22Rv1 (cell line): ENCODE measurements at regions not wholly inside any gene's neighbourhood (a gene's known extent, or its start where the extent isn't known, plus 50 kb on each side); places are given as distances from the start of the nearest gene placed in this dataset.

Experiments used
- H3K27ac ChIP-seq: fragments of 450-650 bp; 2 replicates; pipeline ENCODE4 v1.5.1; 2017
- CTCF ChIP-seq: fragments of 450-650 bp; IDR thresholded peaks from 2 replicates; pipeline ENCODE4 v1.5.1; 2017; ENCODE audit warnings: mild to moderate bottlenecking
- ZFX ChIP-seq: fragments of 450-650 bp; IDR thresholded peaks from 2 replicates; pipeline ENCODE4 v1.6.1; 2017; ENCODE audit warnings: antibody characterized with exemption, borderline replicate concordance

GRCh38 chrX:69314436-69315348 is 149.4 kb upstream of the PJA1 start:
- no peak overlapping the region for H3K27ac ChIP-seq
- TF ChIP-seq CTCF (no peak), ZFX (no peak)

- no peak overlapping the region for H3K27ac ChIP-seq
- no peak for TF ChIP-seq ZFX
- no peak for TF ChIP-seq CTCF
Measured at GRCh38 chrX:69313617-69314290, 148.5 kb upstream of the PJA1 start.

- TF ChIP-seq CTCF (no peak), ZFX (no peak)
- H3K27ac ChIP-seq = no peak overlapping the region
Measured at GRCh38 chrX:69311936-69312670, 146.8 kb upstream of the PJA1 start.

GRCh38 chrX:69309074-69309792 is 144.0 kb upstream of the PJA1 start:
- H3K27ac ChIP-seq = no peak overlapping the region
- no peak for TF ChIP-seq ZFX
- TF ChIP-seq CTCF = no peak

- no peak for TF ChIP-seq CTCF
- no peak for TF ChIP-seq ZFX
- H3K27ac ChIP-seq = no peak overlapping the region
Measured at GRCh38 chrX:69307756-69308155, 142.5 kb upstream of the PJA1 start.

- TF ChIP-seq ZFX = no peak
- TF ChIP-seq CTCF = no peak
- no peak overlapping the region for H3K27ac ChIP-seq
Measured at GRCh38 chrX:69307029-69307428, 141.8 kb upstream of the PJA1 start.
